CMK (cell line): ENCODE measurements at regions not wholly inside any gene's neighbourhood (a gene's known extent, or its start where the extent isn't known, plus 50 kb on each side); places are given as distances from the start of the nearest gene placed in this dataset.

Experiments
- DNase-seq: peaks from one replicate; pipeline ENCODE4 v3.0.0-alpha.2; 2010; ENCODE audit warnings: low read depth

DNA sequence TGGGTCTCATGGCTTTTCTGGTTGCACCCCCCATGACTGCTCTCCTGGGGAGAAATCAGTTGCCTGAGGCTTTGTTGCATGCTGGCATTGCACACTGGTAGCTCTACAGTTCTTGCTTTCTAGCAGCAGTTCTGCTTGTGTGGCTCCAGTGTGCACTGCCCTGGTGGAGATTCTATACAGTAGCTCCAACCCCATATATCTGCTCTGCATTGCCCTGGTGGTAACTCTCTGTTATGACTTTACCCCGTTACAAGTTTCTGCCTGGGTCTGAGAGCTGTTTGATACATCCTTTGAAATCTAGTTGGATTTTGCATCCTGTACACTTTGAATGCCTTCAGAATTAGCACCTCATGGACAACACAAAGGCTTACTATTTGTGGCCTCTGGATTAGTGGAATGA is 241.4 kb upstream of the EPHA5 start:
- DNase-seq, result no peak

DNA sequence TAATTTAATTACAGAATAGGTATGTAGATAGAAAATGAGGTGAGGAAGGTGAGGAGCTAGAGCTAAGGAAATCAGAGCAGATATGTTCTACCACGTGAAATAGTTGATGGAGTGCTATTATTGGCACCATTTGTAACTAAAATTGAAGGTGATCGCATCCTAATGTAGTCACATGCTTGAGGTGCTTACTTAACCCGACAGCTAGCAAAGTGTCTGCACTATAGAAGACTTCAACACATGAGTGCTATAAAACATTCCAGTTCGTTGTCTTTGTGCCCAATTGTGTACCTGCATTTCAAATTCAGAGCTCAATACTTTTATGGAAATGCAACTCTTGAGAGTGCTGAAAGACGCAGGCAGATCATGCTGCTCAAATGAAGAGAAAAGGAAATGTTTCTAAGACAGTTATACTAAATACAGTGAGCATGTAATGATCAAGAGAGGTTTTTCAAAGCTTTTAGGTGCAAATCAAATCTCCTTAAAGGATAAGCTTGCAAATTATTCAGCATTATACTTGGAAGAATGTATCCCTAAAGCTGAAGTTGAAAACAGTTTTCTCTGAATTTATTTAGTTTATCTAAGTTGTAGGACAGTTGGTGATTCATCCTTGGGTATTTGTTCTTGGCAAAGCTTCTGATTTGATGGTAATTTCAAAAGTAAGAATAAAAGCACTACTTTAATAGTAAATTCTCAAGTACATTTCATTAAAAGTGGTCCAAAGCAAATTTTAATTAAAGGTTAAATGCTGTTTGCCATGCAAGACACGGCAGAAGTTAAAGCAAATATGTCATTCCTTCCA is 223.9 kb upstream of the EPHA5 start:
- DNase-seq, result no peak

DNA sequence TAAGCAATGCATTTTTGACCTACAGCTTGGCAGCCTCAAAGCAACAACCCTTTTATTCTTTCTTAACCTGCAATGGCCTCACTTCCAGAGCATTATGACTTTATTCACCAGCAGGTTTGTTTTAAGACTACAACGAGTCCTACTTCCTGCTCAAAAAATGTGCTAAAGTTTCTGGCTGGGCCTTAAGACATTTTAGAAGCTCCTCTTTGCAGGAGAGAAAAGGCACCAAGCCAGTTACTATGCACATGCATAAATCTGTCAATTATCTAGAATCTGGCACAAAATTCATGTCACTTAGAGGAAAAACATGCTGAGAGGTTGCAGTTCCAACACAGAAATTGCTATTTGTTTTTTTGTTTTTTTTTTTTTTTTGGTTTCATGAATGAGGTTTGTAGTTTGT is 223.0 kb upstream of the EPHA5 start:
- DNase-seq, result no peak

DNA sequence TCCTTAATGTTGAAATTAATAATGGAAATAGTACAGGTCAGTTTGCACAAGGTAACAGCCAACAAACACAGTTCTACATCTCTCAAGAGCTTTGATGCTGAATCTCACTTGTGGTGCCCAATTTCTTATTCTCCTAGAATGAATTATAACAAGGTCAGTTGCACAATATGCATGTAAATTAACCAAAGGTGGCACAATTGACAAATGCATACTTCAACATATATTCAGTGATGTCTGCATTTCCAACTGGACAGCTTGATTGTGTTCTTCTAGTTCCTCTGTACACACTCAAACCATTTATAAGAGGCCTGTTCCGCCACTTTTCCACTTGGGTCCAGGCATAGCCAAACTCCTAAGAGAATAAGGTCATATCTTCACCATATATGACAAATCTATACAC is 210.3 kb upstream of the EPHA5 start:
- no peak for DNase-seq

DNA sequence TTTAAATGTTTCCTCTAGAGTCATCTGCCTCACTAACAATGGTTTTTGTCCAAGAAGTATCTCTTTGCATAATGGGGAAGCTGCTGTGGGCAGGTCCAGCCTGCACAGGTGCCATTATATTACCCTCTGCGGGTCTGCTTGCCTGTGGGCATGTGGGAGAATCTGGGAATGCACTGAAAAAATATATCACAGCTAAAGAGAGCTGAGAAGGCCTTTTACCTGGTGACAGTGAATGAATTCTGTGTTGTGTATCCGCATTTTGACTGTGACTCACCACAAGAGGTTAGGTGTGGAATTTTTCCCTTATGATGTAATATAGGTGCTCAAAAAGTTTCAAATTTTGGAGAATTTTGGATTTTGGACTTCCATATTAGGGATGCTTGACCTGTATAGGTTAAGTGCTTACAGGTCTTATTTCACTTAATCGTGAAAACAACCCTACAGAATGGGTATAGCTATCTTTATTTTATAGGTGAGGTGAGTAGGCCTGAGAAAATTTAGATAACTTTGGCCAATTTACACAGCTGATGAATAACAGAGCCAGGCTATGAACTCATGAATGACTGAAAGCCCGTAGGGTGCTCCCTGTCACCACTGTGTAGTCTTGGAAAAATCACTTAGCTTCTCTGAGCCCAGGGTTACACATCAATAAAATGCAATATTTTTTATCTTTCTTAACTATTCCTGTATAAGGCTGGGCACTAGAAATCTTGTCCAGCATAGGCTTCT is 198.0 kb upstream of the EPHA5 start:
- DNase-seq, result no peak

DNA sequence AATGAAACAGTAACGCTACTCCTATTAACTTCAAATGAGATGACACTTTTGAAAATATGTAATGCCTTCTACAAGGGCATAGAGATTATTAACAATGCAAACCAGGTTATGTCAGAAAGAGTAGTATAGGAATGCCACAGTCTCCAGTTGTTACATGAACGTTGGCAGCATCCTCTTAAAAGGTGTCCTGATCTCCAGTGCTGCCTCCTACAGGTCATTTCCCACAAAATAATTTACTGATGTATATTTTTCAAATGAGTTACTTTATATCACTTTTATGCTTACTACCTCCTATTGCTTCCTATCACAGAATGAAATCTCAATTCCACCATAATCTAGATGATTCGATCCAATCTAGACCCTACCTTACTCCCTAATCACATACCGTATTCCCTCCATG is 195.2 kb upstream of the EPHA5 start:
- DNase-seq, result no peak

DNA sequence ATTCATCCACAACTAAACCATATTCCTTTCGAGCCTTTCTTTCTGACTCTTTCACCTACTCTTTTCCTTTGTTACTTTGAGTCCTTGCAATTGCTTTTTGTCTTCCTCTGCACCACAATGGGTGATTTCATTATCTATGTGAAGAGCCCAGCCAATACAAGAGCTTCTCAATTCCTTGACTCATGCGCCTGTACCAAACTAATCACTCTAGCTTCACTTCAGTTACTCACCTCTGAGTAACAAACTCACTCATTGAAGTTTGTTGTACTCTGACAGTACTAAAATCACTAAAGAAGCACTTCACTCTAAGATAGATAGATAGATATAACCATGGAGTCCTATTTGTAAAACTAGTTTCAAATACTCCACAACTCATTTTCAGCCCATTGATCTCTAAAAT is 191.7 kb upstream of the EPHA5 start:
- DNase-seq, result no peak

DNA sequence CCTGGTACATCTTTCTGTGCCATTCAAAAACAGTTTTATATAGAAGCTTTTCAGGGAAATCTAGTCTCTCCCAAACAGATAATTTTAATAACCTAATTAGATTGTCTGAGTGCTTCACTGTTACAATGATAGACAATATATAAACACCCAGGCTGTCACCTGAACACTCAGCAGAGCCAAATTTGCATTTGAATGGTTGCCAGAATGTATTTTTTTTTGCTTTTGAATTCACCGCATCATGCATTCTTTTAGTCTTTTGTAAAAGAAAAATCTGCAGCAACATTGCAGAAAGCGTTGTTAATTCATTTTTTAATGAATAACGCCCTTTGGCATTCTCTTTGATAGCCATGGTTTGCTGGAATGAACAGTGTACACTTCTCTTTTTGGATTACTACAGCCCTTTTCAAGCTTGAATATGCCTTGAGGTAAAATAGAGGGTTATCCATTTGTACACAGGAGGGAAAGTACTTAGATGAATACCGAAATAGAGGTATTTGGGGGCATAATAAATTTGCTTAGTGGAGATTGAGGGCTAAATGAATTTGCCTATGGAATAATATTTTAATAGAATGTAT is 175.0 kb upstream of the EPHA5 start:
- no peak for DNase-seq

DNA sequence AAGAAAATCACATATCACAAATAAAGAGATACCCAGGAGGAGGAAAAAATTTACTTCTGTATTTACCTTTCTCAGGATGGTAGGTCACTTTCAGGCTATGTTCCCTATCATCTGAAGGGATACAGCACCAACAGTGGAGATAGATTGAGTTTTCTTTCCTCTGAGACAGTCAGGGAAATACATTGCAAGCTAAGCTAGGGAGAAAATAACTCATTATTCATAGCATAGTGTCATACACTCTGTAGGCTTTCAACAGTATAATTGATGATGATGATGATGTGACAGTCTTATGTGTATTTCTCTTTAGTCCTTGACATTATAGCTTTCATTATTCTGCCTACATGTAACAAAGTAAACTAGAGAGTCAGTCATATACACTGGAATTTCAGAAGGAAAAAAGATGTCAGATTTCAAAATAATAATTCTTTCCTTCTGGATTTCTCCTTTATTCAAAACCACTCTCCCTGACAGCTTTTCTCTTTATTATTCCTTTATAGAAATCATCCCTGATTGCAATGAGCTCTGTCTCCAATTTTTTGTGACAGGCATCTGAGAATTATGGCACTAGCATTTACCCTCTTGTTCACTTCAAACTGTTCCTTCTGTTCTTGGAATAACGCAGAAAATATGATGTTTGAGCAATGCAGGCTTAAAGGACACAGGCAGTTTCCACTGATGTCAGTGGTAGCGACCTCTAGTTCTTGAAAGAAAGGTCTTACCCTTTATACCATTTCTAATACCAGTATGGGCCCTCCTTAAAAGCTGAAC is 169.1 kb upstream of the EPHA5 start:
- no peak for DNase-seq

DNA sequence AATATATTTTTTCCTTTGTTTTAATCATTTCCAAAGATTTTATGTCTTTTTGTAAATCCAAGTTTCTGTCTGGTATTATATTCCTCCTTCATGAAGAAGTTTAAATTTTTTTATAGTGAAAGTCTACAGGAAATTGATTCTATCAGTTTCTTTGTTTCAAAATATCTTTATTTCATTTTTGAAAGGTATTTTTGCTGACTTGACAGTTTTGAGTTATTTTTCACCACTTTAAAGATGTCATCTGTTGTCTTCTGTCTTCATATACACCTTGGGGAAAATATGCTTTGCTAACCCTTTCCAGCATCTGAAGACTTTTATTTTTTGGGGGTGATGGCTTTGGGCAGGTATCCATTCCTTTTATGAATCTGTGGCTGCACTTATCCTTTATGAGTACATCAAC is 164.4 kb upstream of the EPHA5 start:
- no peak for DNase-seq

DNA sequence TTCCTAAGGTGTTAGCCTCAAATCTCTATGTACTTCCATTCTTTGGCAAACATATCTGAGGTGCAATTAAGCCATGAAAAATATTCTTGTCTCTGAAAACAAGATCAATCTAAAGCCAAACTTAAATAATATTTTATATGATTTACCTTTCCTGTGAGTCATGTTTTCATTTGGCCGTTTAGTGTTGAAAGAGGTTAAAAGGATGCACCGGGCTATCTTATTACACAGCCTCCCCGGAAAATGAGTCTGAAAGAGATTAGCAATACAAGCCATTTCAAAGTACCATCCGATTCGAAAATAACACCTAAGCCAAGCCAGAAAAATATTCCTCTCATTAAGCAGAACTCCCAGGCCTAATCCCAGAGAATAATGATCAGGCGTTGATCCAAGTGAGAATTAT is 161.5 kb upstream of the EPHA5 start:
- no peak for DNase-seq

DNA sequence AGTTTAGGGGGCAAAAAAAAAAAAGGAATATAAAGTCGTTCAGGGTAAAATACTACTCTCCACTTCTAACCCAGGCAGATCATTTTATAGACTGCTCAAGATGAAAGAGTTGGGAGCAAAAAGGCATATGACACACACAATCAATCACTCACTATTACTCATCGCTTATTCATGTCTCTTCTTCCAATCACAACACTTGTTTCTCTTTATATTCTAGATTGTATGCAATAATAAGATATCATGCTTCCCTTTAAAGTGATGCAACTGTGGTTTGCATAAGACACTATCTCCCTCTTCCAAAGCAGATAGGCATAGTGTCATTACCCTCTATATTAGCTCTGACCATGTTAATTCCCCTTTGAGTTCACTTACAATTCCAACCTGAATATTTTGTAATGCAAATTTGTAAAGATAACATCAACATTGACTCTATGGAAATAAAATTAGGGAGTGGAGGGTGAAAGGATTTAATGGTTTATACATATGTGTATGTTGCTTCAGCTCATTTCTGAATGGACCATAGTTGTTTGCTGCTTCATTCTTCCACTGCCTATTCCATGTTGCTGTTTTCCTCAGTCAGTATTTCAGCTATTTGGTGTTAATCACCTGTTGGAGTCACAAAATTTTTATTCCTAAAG is 154.9 kb upstream of the EPHA5 start:
- no peak for DNase-seq

DNA sequence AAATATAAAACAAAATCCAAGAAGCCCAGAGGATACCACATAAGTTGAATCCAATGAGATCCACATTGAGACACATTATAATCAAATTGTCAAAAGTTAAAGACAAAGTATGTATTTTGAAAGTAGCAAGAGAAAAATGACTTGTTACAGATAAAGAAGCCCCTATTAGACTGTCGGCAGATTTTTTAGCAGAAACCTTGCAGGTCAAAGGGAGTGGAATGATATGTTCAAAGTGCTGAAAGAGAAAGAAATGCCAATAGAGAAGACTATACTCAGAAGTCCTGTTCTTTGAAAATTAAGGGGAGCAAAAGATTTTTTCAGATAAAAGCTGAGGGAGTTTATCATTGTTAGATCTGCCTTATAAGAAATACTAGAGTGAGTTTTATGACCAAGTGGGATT is 148.9 kb upstream of the EPHA5 start:
- no peak for DNase-seq

DNA sequence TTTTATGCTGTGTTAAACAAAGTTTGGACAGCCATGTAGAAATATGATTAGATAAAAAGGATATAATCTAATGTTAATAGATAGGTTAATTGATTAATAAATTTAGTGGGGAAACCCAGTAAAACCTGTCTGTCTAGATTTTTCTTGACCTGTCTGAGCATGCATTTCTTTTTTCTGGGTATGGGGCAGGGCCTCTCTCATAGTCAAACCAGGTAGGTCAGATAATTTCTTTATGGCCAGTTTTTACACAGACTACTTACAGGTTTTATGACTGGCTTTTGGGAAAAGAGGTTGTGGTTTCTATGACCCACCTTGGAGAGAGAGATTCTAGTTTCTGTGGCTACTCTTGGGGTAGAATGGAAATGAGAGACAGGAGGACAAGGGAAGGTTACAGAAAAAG is 135.6 kb upstream of the EPHA5 start:
- no peak for DNase-seq

DNA sequence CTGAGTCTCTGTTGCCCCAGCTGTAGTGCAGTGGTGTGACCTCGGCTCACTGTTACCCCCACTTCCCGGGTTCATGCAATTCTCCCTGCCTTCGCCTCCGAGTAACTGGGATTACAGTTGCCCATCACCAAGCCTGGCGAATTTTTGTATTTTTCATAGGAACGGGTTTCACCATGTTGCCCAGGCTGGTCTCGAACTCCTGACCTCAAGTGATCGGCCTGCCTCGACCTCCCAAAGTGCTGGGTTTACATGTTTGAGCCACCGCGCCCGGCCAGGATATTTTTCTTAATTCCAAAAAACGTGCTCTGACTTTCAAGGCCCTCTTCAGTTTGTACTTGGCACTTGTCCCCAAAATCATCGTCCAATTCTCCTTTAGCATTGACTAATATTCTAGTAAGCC is 129.2 kb upstream of the EPHA5 start:
- no peak for DNase-seq

DNA sequence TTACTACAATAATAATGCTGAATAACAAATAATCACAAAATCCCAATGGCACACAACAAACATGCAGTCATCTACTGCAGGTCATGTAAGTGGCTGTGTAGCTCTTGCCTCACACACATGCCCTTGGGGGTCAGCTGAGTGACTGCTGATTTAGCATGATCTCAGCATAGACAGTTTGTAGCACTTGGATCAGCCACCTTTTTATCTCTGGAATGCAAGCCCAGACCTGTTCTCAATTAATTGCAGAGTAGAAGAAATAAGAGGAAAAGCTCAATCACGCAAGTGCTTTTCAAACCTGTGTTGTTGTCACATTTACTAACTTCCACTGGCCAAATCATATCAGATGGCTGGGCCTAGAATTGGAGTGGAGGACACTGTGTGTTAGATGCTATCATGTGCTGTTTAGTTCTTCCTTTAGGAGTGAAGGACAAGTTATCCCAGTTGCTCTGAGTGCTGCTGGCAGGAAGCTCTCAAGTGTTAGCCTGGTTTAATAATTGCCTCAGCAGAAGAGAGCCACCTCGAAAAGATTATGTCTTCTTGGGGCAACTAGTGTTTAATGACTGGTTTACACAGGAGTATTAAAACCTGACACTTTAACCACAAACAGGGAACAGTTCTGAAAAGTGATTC is 128.3 kb upstream of the EPHA5 start:
- no peak for DNase-seq

DNA sequence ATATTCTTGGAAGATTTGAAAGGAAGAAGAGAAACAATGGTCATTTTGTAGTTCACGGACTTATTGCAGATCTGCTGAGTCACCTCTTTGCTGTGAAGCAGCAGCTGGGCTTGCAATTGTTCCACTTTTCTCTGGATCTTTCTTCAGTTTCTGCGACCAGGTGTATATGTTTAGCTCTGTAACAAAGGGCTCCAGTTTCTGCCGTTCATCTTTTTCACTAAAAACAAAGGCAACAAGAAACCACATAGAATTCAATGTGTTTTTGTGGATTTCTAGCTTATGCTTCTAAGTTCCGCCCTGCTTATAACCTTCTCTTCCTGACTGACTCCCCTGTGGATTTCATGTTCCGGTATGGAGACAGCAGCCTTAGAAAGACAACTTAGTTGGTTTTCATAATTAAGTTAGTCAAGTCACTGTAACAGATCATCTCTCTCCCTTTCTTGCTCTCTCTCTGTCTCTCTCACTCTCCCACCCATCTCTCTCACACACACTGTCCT is 121.6 kb upstream of the EPHA5 start:
- no peak for DNase-seq

DNA sequence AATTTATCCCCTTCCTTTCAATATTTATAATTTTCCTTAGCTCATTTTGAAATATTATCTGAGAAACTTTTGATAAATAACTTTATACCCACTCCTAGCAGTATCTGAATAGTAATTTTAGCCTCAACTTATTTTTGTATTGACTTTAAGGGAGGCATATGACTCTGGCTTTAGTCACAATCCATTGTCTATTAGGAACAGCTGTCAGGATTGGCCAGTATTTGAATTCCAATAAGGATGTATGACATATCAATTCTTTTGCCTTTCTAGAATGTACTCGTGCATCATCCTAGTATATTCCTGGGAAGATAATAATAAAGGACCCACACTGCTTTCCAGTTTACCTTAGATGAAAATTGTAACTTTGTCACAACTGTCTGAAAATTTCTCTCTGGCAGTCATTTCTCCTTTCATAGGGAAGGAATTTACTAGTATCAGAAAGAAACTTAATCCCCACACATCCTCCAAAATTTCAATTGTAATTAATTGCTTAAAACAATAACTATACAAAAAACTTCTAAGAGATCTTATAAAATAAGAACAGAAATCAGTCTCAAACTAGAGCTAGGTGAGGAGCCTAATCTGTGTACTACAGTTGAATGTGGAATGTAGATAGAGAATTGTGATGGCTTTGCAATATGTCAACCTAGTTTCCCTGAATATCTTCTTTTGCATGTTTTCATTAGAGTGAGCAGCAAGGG is 121.0 kb upstream of the EPHA5 start:
- no peak for DNase-seq

DNA sequence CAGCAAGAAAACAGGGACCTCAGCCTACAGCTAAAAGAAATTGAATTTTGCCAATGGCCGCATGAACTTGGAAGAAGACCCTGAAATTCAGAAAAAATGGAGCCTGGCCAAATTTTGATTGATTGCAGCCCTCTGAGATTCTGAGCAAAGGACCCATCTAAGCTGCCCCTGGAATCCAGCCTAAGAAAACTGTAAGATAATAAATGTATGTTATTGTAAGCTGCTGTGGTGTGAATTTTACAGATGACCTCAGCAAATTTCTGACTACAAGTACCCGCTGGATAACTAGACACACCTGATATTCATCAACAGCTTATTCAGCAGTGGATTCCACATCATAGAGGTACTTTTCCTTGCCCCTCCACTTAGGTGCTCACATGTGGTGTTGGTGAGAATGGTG is 119.5 kb upstream of the EPHA5 start:
- no peak for DNase-seq

DNA sequence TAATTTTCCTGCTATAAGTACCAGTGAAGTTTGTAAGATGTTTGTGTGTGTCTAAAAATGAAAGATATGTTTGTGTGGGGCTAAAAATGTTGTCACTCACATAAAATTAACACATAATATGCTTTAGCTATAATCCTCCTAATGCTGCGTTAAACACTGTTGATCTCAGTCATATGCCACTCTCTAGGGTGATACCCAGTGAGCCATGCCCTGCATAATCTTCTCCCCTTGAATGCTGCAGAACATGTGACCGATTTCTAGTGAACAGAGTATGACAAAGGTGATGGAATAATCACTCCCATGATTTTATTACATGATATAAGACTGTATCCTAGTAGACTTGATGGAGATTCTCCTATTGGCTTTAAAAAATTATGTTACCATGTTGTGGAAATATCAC is 119.1 kb upstream of the EPHA5 start:
- no peak for DNase-seq

DNA sequence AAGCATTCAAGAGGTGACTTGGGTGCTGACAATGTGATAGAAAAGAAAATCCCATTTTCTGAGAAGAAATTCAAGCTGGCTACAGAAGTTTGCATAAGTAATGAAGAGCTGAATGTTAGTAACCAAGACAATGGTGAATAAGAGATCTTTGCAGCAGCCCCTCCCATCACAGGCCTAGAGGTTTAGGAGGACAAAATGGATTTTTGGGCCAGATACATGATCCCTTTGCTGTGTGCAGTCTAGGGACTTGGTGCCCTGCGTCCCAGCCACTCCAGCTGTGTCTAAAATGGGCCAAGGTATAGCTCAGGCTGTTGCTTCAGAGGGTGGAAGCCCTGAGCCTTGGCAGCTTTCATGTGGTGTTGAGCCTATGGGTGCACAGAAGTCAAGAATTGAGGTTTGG is 107.0 kb upstream of the EPHA5 start:
- no peak for DNase-seq
